ENCODE measurements at regions not wholly inside any gene's neighbourhood (a gene's known extent, or its start where the extent isn't known, plus 50 kb on each side); places are given as distances from the start of the nearest gene placed in this dataset.
A peak's percentile ranks its signal among the peaks of the same experiment; 100 is the strongest.

DNA sequence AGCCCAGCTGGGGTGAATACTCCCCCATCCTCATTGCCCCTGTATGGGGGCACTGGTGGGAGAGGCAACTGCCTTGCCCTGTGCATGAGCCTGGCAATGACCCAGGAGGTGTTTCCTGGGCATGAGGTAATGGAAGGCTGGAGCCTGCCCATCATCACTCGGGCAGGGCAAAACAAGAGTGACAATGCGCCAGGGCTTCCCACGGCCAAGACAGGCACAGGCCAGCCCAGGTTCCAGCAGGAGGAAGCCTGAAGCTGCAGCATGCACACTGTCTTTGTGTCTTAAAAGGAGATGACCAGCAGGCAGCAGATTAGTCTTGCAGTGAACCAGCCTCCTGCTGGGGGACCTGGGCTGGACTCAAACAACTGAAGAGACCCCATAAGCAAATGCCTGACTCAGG is 92.2 kb upstream of the SMIM23 start:
- Histone ChIP-seq H3K4me1 (replicated peaks) (no peaks in the 10 kb centered on the region), H3K36me3 (no peaks in the 10 kb centered on the region), H3K9me3 (replicated peaks) (no peaks in the 10 kb centered on the region), H3K27ac (no peak overlapping the region), H3K27me3 (replicated peaks) (no peaks in the 10 kb centered on the region), H3K4me3 (no peak overlapping the region)
- DNase-seq (ENCODE audit: low read depth in 1 of 2, low spot score in 2 of 2) = no peak

GRCh38 chr5:171695804-171696203 is 89.8 kb upstream of the SMIM23 start:
- no peaks in the 10 kb centered on the region for H3K4me1 ChIP-seq (replicated peaks)
- H3K9me3 ChIP-seq (replicated peaks) = no peaks in the 10 kb centered on the region
- H3K4me3 ChIP-seq = no peak overlapping the region
- no peaks in the 10 kb centered on the region for H3K27me3 ChIP-seq (replicated peaks)
- no peaks in the 10 kb centered on the region for H3K36me3 ChIP-seq
- no peak for DNase-seq (ENCODE audit: low read depth in 1 of 2, low spot score in 2 of 2)
- H3K27ac ChIP-seq = no peak overlapping the region

DNA sequence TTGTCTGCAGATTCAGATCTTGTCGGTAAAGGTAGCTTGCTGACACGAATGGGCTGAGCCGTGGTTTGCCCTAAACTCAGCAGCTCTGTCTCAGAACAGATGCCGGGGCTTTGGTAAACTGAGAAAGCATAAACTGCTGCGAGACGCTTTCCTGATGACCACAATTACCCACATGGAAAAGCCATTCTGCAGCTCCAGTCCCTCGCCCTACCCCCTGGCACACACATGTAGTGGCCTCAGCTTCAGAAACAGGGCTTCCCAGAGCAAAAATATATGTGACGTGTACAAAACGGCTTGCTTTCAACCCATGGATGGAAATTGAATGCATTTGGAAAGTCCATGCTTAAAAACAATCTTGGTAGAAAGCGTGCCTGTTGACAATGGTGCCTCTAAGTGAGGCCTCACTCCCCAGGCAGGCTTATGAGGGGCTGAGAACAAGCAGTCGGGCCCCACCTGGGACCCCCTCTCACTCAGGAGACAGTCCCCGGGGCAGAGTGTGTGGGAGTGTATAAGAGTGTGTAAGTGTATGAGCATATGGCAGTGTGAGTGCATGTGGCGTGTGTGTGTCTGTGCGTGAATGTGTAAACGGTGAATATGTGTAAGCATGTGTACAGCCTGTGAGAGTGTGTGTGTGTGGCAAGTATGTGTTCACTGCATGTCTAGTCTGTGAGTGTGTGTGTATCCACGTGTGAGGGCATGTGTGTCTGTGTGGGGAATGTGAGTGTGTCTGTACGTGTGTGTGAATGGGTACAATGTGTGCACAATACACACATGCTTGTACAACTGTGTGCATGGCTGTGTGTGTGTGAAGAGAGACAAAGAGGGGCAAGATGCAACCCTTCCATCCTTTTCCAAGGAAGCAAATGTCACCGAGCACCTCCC is 88.2 kb upstream of the SMIM23 start:
- no peak for DNase-seq (ENCODE audit: low read depth in 1 of 2, low spot score in 2 of 2)
- no peaks in the 10 kb centered on the region for H3K27me3 ChIP-seq (replicated peaks)
- H3K9me3 ChIP-seq (replicated peaks) = no peaks in the 10 kb centered on the region
- no peaks in the 10 kb centered on the region for H3K4me1 ChIP-seq (replicated peaks)
- H3K36me3 ChIP-seq = no peaks in the 10 kb centered on the region
- H3K27ac ChIP-seq = no peak overlapping the region
- no peak overlapping the region for H3K4me3 ChIP-seq

DNA sequence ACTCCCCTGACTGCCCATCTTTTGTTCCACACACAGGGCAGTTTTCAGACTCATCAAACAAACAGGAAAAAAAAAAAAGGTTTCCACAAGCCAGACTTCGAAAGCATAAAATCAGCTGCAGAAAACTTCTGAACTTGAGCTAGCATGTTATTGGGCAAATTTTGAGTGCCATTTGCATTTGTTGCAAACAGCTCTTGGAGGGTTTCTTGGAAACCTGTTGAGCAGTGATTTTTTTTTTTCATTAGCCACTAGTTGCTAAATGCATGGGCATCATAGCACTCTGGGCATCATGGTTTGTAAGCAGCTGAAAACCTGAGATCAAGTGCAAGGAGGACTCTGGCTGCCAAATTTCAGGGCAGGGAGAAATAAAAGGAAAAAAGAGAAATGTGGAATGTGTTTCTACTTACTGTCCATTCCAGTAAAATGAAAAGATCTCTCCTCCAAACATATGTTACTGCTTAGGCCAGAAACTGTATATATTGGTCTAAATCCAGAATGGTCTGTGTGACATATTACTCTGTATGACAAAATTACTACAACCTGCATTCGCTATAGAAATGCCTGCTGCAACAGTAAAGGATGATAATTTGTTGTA is 85.2 kb upstream of the SMIM23 start:
- Histone ChIP-seq H3K9me3 (replicated peaks) (no peaks in the 10 kb centered on the region), H3K4me3 (no peak overlapping the region), H3K4me1 (replicated peaks) (no peaks in the 10 kb centered on the region), H3K27ac (no peak overlapping the region), H3K36me3 (no peaks in the 10 kb centered on the region), H3K27me3 (replicated peaks) (peaks cover 3% of the 10 kb centered on the region; the same call in 1 of the 2 replicates)
- no peak for DNase-seq (ENCODE audit: low read depth in 1 of 2, low spot score in 2 of 2)

- Histone ChIP-seq H3K36me3 (no peaks in the 10 kb centered on the region), H3K27ac (no peak overlapping the region), H3K27me3 (replicated peaks) (peaks cover 3% of the 10 kb centered on the region; the same call in 1 of the 2 replicates), H3K4me3 (no peak overlapping the region), H3K9me3 (replicated peaks) (no peaks in the 10 kb centered on the region), H3K4me1 (replicated peaks) (no peaks in the 10 kb centered on the region)
- no peak for DNase-seq (ENCODE audit: low read depth in 1 of 2, low spot score in 2 of 2)
These were observed 84.5 kb upstream of the SMIM23 start for GRCh38 chr5:171701100-171701541.

DNA sequence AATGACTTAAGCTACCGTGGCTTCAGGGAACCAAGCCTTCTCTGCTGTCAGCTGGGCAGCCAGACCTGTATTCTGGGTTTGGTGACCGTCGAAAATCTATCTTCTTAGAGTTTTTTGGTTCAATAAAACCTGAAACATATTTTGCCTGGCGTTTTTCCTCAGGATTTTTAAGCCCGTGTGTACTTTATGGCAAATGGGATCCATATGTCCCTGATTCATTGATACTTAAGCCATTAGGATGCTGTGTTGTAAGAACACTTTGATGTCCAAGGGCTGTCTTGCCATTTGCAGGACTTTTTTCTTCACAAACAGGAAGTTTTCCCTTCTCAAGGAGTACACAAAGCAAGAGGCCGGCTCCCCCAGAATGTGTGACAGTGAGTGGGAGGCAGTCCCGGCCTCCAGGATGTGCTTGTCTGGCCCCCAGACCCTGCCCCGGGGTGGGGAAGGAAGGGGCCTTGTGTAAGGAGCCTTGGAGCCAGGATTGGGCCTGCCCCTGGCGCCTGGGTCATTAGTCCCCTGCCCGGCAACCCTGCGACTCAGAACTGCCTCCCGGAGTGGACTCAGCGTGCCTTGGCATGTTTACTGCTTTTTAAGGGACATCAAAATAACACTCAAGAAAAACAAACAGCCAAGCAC is 83.4 kb upstream of the SMIM23 start:
- no peak for DNase-seq (ENCODE audit: low read depth in 1 of 2, low spot score in 2 of 2)
- peaks cover 3% of the 10 kb centered on the region; the same call in 1 of the 2 replicates for H3K27me3 ChIP-seq (replicated peaks)
- no peaks in the 10 kb centered on the region for H3K9me3 ChIP-seq (replicated peaks)
- no peaks in the 10 kb centered on the region for H3K4me1 ChIP-seq (replicated peaks)
- no peaks in the 10 kb centered on the region for H3K36me3 ChIP-seq
- H3K27ac ChIP-seq = no peak overlapping the region
- no peak overlapping the region for H3K4me3 ChIP-seq

DNA sequence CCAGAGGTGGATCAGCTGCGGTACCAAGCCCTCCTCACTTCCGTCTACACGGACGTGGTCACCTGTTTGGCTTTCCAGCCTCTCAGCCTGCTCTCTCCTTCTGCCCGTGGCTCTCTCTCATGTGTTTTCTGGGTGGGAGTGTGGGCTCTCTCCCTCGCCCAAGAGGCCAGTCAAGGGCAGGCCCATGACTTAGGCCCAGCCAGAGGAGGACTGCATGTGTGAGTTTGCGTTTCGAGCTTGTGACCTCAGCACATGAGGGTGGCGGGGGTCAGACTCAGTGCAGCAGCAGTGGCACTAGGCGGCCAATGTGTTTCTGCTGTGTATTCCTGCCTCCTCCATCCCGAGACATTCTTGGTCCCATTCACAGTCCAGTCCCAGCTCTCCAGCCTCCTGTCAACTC is 82.5 kb upstream of the SMIM23 start:
- peak in 1 of 2 experiments; percentile 30 for DNase-seq (ENCODE audit: low read depth in 1 of 2, low spot score in 2 of 2)
- H3K4me1 ChIP-seq (replicated peaks) = no peaks in the 10 kb centered on the region

DNA sequence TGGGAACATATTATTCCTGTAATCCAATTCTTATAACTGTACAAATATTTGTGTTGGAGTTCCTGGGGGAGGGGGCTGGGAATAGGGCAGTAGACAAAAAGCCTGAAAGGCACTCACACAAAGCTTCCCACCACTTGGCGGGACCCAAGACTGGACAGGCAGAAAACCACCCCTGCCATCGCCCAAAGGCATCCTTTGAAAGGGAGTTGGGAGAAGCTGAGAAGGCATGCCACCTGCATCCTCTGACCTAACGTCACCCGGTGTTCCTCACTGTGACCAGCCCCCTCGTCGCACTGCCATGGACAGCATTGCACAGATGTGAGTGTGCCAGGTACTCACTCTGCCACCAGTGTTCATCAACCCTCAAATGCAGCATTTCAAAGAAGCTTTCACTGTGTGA is 80.6 kb upstream of the SMIM23 start:
- Histone ChIP-seq H3K27me3 (replicated peaks) (peaks cover 3% of the 10 kb centered on the region; the same call in 1 of the 2 replicates), H3K4me3 (no peak overlapping the region)

More for the DNA sequence above, 82.5 kb upstream of the SMIM23 start:
- Histone ChIP-seq H3K9me3 (replicated peaks) (no peaks in the 10 kb centered on the region), H3K36me3 (no peaks in the 10 kb centered on the region), H3K27ac (no peak overlapping the region), H3K4me3 (no peak overlapping the region), H3K27me3 (replicated peaks) (peaks cover 3% of the 10 kb centered on the region; the same call in 1 of the 2 replicates)

GRCh38 chr5:171705830-171706468 is 79.7 kb upstream of the SMIM23 start:
- H3K27ac ChIP-seq = no peak overlapping the region
- no peaks in the 10 kb centered on the region for H3K36me3 ChIP-seq
- peaks cover 3% of the 10 kb centered on the region; the same call in 1 of the 2 replicates for H3K27me3 ChIP-seq (replicated peaks)
- H3K4me1 ChIP-seq (replicated peaks) = no peaks in the 10 kb centered on the region
- no peak overlapping the region for H3K4me3 ChIP-seq
- DNase-seq (ENCODE audit: low read depth in 1 of 2, low spot score in 2 of 2) = peak in 1 of 2 experiments; percentile 24
- H3K9me3 ChIP-seq (replicated peaks) = no peaks in the 10 kb centered on the region

More for the DNA sequence above, 80.6 kb upstream of the SMIM23 start:
- H3K9me3 ChIP-seq (replicated peaks) = no peaks in the 10 kb centered on the region
- H3K4me1 ChIP-seq (replicated peaks) = no peaks in the 10 kb centered on the region
- peak in 1 of 2 experiments; percentile 37 for DNase-seq (ENCODE audit: low read depth in 1 of 2, low spot score in 2 of 2)
- no peak overlapping the region for H3K27ac ChIP-seq
- no peaks in the 10 kb centered on the region for H3K36me3 ChIP-seq

DNA sequence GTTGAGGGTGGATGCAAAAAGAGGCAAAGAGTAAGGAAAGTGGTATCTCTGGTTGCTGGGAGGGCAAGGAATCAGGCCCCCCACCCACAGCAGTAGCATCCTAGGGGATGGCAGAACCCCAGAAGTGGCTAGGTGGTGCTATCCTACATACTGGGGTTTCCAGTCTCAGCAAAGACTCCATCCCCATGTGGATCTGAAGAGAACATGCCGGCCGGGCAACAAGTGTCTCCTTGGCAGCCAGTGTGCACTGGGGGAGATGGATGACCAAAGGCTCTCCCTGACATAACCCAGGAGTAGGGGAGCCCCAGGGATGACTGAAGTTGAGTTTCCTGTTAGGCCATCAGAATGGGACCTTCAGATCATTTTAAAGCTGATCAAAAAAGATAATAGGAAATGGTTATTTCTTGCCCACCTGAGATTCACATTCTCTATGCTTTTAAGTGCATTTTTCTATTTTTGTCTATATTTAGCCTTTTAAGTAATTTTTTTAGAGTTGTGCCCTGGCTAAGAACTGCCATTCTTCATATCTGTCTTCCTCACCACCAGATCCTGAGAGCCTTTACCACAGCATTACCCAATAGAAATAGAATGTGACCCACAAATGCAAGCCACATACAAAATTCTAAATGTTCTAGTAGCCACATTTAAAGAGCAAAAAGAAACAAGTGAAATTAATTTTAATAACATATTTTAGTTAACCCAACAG is 78.7 kb upstream of the SMIM23 start:
- no peaks in the 10 kb centered on the region for H3K36me3 ChIP-seq
- peaks cover 3% of the 10 kb centered on the region; the same call in 1 of the 2 replicates for H3K27me3 ChIP-seq (replicated peaks)
- H3K4me1 ChIP-seq (replicated peaks) = no peaks in the 10 kb centered on the region
- DNase-seq (ENCODE audit: low read depth in 1 of 2, low spot score in 2 of 2) = peak in 1 of 2 experiments; percentile 34
- H3K4me3 ChIP-seq = no peak overlapping the region
- H3K9me3 ChIP-seq (replicated peaks) = no peaks in the 10 kb centered on the region
- H3K27ac ChIP-seq = no peak overlapping the region

GRCh38 chr5:171707442-171707792 is 78.2 kb upstream of the SMIM23 start:
- H3K36me3 ChIP-seq = no peaks in the 10 kb centered on the region
- H3K27me3 ChIP-seq (replicated peaks) = peaks cover 3% of the 10 kb centered on the region; the same call in 1 of the 2 replicates
- DNase-seq (ENCODE audit: low read depth in 1 of 2, low spot score in 2 of 2) = peak in 1 of 2 experiments; percentile 14
- no peaks in the 10 kb centered on the region for H3K4me1 ChIP-seq (replicated peaks)
- no peaks in the 10 kb centered on the region for H3K9me3 ChIP-seq (replicated peaks)
- H3K4me3 ChIP-seq = no peak overlapping the region
- H3K27ac ChIP-seq = no peak overlapping the region

- no peaks in the 10 kb centered on the region for H3K36me3 ChIP-seq
These were observed 75.7 kb upstream of the SMIM23 start for GRCh38 chr5:171709930-171710329.

DNA sequence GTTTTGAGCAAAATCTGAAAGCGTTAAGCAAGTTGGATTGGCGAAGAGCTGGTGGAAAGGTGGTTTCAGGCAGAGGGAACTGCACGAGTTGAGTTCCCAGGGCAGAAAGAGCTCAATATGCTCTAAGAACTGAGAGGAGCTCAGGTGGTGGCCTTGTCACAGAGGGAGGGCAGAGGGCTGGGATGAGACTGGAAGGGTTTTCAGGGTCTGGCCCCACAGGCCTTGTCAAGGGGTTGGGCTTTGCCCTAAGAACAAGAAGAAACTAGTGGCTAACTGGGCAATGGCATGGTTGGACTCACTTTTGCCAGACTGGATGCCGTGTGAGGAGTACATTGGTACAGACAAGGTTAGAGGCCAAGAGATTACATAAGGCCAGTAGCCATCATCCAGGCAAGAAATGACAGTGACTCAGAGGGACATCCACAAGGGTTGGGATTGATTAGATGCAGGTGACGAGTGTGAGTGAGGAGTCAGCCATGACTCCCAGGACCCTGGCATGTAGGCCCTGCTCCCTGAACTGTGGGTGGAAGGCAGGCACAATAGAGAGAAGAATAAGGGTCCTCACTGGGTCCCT is 75.1 kb upstream of the SMIM23 start:
- no peak overlapping the region for H3K27ac ChIP-seq
- no peaks in the 10 kb centered on the region; the same call in 1 of the 2 replicates for H3K9me3 ChIP-seq (replicated peaks)
- H3K4me1 ChIP-seq (replicated peaks) = no peaks in the 10 kb centered on the region
- no peaks in the 10 kb centered on the region for H3K27me3 ChIP-seq (replicated peaks)
- H3K36me3 ChIP-seq = no peaks in the 10 kb centered on the region
- no peak overlapping the region for H3K4me3 ChIP-seq
- peak in 1 of 2 experiments; percentile 28 for DNase-seq (ENCODE audit: low read depth in 1 of 2, low spot score in 2 of 2)

More at GRCh38 chr5:171709930-171710329, 75.7 kb upstream of the SMIM23 start:
- DNase-seq (ENCODE audit: low read depth in 1 of 2, low spot score in 2 of 2) = peak in 1 of 2 experiments; percentile 23
- H3K27me3 ChIP-seq (replicated peaks) = no peaks in the 10 kb centered on the region
- H3K4me3 ChIP-seq = no peak overlapping the region
- H3K9me3 ChIP-seq (replicated peaks) = no peaks in the 10 kb centered on the region; the same call in 1 of the 2 replicates
- no peak overlapping the region for H3K27ac ChIP-seq
- no peaks in the 10 kb centered on the region for H3K4me1 ChIP-seq (replicated peaks)
